ENCODE measurements at regions not wholly inside any gene's neighbourhood (a gene's known extent, or its start where the extent isn't known, plus 50 kb on each side); places are given as distances from the start of the nearest gene placed in this dataset.

DNA sequence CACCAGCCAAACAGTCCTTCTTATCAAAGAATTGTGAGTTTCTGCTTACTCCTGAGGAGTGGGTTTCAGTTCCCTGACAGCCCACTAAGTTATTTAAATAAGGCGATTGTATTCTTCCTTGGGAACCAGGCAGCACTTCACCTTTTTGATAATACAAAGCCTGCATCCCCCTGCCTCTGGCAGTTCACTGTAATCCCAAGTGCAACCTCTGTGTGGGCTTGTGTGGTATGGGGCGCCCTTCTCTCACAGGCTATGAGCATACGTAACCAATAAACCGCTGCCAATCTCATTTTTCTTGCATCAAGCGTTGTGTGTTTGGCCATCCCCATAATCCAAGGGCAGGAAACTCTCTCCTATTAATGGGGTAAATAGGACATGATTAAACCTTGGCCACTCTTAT lies 1025.6 kb downstream of the NSUN3 start:
- no peaks in the 10 kb centered on the region for H3K36me3 ChIP-seq (replicated peaks in 1 of 2)
- no peak overlapping the region for H3K27ac ChIP-seq
- intact Hi-C loops (cut with DNase I), result no loop called here
- H3K27me3 ChIP-seq, result no peaks in the 10 kb centered on the region
- DNase-seq, result no peak
- no peaks in the 10 kb centered on the region for H3K4me1 ChIP-seq (replicated peaks in 1 of 2)
- WGBS, 4 donors, result 83 to 86% (median 84%) methylated on average over 5 of the region's 5 CpGs
- no peak overlapping the region for H3K4me3 ChIP-seq
- H3K9me3 ChIP-seq (replicated peaks in 1 of 3), result peaks cover 0 to 6% (median 0%) of the 10 kb centered on the region in 3 donors
- TF ChIP-seq, protein P1, sequence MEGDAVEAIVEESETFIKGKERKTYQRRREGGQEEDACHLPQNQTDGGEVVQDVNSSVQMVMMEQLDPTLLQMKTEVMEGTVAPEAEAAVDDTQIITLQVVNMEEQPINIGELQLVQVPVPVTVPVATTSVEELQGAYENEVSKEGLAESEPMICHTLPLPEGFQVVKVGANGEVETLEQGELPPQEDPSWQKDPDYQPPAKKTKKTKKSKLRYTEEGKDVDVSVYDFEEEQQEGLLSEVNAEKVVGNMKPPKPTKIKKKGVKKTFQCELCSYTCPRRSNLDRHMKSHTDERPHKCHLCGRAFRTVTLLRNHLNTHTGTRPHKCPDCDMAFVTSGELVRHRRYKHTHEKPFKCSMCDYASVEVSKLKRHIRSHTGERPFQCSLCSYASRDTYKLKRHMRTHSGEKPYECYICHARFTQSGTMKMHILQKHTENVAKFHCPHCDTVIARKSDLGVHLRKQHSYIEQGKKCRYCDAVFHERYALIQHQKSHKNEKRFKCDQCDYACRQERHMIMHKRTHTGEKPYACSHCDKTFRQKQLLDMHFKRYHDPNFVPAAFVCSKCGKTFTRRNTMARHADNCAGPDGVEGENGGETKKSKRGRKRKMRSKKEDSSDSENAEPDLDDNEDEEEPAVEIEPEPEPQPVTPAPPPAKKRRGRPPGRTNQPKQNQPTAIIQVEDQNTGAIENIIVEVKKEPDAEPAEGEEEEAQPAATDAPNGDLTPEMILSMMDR (IDR thresholded peaks at IDR 0.05), result no peak
- no peak for TF ChIP-seq POLR2A (IDR thresholded peaks at IDR 0.05)

DNA sequence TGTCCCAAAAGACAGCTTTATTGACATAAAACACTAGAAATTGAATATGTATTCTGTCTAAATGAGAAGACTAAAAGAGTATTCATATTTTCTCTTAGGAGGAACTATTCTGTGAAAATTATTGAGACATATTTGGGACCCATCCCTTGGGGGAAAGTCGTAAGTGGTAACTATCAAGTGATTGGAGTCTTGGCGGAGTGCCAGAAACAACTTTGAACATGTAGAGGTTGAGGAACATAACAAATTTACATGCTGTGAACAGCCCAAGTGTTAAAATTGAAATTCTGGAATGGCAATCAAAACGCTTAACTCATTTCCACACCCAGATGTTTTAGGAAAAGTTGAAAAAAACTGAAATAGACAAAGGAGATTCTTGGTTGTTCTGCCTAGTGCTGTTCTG lies 1034.6 kb downstream of the NSUN3 start:
- H3K27me3 ChIP-seq, result no peaks in the 10 kb centered on the region
- H3K36me3 ChIP-seq (replicated peaks in 1 of 2), result no peaks in the 10 kb centered on the region
- no peaks in the 10 kb centered on the region for H3K4me1 ChIP-seq (replicated peaks in 1 of 2)
- H3K9me3 ChIP-seq (replicated peaks in 1 of 3), result no peaks in the 10 kb centered on the region
- peak in 2 of 7 donors; percentile 2 to 24 for DNase-seq
- 48 to 59% (median 56%) methylated on average over 3 of the region's 3 CpGs for WGBS, 4 donors
- TF ChIP-seq, protein P1 (IDR thresholded peaks at IDR 0.05), result no peak
- TF ChIP-seq POLR2A (IDR thresholded peaks at IDR 0.05), result no peak
- H3K27ac ChIP-seq, result no peak overlapping the region
- intact Hi-C loops (cut with DNase I), result no loop called here
- H3K4me3 ChIP-seq, result no peak overlapping the region

DNA sequence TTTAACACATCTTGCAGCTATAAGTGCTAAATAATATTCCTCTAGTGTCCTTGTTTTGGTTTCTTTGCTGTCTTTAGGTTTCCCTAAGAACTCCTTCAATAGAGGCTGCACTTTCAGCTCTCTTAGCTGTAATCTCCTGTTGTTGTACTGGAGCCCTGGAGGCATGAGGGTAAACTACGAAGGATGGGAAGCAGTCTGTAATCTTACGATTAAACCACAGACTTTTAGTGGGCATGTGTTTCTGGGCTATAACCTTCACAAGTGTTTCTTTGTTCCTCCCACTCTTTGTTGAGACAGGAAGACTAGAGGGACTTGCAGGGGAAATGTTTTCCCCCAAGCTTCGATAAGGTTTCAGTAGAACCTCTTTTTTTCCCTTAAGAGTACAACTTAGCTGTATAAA lies 1058.1 kb downstream of the NSUN3 start:
- intact Hi-C loops (cut with DNase I), result no loop called here
- Histone ChIP-seq H3K9me3 (replicated peaks in 1 of 3) (no peaks in the 10 kb centered on the region), H3K4me3 (no peak overlapping the region), H3K36me3 (replicated peaks in 1 of 2) (no peaks in the 10 kb centered on the region), H3K4me1 (replicated peaks in 1 of 2) (no peaks in the 10 kb centered on the region), H3K27me3 (no peaks in the 10 kb centered on the region), H3K27ac (no peak overlapping the region)
- WGBS, 4 donors, result 62 to 74% (median 67%) methylated on average over 3 of the region's 3 CpGs
- TF ChIP-seq POLR2A (IDR thresholded peaks at IDR 0.05), result no peak
- no peak for DNase-seq

DNA sequence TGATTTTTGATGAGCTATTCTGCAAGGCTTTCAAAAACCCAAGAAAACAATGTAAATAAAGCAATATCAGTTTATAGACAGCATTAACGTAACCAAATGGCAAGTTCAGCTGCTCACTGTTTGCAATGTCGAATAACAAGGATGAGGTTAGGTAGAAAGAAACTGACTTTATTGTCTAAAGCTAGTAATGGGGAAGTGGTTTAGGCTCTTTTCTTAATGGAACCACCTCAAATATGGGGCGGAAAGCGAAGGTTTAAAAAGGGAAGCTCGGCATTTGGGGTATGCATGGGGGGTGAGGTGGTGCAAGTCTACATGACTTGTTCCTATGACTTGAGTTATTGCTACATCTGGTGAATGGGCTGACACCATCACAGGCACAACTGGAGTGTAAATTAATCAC lies 1060.2 kb downstream of the NSUN3 start:
- no peak overlapping the region for H3K4me3 ChIP-seq

More for the DNA sequence above, 1060.2 kb downstream of the NSUN3 start:
- no peaks in the 10 kb centered on the region for H3K9me3 ChIP-seq (replicated peaks in 1 of 3)
- no peaks in the 10 kb centered on the region for H3K27me3 ChIP-seq
- 57 to 76% (median 76%) methylated on average over 5 of the region's 5 CpGs for WGBS, 4 donors
- TF ChIP-seq POLR2A (IDR thresholded peaks at IDR 0.05), result no peak
- TF ChIP-seq, protein P1 (IDR thresholded peaks at IDR 0.05), result no peak
- intact Hi-C loops (cut with DNase I), result no loop called here
- H3K27ac ChIP-seq, result no peak overlapping the region
- no peak for DNase-seq
- H3K4me1 ChIP-seq (replicated peaks in 1 of 2), result no peaks in the 10 kb centered on the region
- no peaks in the 10 kb centered on the region for H3K36me3 ChIP-seq (replicated peaks in 1 of 2)
